Embryonic facial prominence (tissue), 1 donor: ENCODE measurements at regions not wholly inside any gene's neighbourhood (a gene's known extent, or its start where the extent isn't known, plus 50 kb on each side); places are given as distances from the start of the nearest gene placed in this dataset.

ENCODE experiments used
- DNase-seq: peaks from one replicate; pipeline ENCODE4 v3.0.0-alpha.2; 2016; ENCODE audit errors: extremely low spot score

DNA sequence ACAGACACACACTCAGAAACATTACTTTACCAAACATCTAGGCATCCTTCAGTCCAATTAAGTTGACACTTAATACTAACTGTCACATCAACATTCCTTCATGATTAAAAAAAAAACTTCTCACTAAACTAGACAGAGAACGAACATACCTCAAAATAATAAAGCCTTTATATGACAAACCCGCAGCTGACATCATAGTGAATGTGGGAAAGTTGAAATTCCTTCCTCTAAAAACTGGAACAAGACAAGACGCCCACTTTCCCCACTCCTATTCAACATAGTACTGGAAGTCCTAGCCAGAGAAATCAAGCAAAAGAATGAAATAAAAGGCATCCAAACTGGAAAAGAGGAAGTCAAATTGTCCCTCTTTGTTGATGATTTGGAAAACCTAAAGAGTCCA, 96.9 kb upstream of the PPP1R9A start:
- DNase-seq: no peak

DNA sequence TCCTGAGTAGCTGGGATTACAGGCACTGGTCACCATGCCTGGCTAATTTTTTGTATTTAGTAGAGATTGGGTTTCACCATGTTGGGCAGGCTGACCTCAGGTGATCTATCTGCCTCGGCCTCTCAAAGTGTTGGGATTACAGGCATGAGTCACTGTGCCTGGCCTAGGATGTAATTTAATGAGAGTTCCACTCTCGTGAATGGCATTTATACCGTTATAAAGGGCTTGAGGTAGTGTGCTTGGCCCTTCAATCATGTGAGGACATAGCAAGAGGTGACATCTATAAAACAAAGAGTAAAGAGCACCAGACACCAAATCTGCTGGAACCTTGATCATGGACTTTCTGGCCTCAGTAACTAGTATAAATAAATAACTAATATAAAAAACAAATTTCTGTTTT, 93.5 kb upstream of the PPP1R9A start:
- no peak for DNase-seq

DNA sequence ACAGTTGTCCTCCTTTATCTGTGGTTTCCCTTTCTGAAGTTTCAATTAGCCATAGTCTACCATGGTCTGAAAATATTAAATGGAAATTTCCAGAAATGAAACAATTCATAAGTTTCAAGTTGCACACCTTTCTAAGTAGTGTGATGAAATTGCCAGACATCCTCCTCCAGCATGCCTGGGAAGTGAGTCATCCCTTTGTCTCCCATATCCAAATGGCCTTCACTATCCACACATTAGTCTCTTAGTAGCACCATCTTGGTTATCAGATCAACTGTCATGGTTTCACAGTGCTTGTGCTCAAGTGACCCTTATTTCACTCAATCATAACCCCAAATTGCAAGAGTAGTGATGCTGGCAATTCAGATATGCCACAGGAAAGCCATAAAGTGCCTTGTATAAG, 83.4 kb upstream of the PPP1R9A start:
- no peak for DNase-seq

DNA sequence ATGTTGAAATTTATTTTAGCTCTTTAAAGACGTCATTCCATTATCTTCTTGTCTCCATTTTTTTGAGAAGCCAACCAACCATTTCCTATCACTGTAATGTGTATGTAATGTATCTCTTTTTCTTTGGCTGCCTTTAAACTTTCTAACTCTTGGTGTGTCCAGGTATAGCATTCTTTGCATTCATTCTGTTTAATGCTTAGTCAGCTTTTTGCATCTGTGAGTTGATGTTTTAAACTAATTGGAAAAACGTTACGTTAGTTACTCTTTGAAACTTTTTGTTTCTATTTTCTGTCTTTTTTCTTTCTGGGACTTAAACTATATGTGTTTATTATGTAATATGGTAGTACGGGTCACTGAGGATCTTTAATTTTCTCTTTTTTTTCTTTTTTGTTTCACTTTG, 77.4 kb upstream of the PPP1R9A start:
- no peak for DNase-seq

DNA sequence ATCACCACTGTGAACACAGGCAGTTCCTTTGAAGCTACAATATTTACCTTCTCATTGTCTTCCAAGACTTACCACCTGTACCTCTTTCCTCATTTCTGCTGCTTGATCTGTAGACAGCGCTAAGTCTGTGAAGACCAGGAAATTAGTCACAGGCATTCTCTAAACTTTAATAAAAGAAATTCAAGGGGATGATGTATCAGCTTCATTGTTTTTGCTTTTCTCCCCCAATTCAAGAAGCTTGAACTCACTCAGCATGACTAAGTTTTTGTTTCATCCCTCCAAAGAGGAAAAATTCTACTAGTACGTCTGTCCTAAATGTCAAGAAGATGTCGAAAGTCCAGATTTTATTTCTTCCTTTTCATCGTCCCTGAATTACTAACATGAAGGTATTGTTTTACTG, 75.3 kb upstream of the PPP1R9A start:
- no peak for DNase-seq

DNA sequence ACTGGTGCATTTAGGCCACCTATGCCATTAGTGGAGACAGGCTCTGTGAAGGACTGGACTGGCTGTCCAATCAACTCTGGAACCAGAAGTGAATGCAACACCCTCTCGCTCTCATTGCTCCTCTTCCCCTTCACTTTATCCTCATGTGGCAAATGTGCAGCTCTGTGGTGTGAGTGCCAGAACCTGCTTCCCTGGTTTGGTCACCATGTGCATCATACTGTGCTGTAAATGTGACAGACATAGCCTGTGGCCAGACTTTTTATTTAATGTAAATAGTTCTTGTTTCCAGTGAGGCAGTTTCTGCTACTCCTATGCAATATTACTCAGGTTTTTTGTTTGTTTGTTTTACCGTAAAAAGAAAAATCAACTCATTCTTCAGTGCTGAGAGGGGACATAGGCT, 73.0 kb upstream of the PPP1R9A start:
- DNase-seq: no peak

DNA sequence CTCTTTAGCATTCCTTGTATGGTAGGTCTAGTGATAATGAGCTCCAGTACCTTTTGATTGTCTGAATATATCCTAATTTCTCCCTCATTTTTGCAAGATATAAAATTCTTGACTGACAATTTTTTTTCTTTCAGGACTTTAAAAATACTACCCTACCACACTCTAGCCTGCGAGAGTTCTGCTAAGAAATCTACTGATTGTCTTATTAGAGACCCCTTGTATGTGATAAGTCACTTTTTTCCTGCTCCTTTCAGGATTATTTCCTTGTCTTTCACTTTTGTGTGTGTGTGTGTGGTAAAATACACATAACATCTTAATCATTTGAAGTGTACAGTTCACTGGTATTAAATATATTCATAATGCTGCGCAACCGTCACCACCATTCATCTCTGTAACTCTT, 68.7 kb upstream of the PPP1R9A start:
- DNase-seq: no peak

DNA sequence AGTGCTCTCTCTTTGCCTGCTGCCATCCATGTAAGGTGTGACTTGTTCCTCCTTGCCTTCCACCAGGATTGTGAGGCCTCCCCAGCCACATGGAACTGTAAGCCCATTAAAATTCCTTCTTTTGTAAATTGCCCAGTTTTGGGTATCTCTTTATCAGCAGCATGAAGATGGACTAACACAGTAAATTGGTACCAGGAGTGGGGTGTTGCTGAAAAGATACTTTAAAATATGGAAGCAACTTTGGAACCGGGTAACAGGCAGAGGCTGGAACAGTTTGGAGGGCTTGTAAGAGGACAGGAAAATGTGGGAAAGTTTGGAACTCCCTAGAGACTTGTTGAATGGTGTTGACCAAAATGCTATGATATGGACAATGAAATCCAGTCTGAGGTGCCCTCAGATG, 63.8 kb upstream of the PPP1R9A start:
- no peak for DNase-seq

DNA sequence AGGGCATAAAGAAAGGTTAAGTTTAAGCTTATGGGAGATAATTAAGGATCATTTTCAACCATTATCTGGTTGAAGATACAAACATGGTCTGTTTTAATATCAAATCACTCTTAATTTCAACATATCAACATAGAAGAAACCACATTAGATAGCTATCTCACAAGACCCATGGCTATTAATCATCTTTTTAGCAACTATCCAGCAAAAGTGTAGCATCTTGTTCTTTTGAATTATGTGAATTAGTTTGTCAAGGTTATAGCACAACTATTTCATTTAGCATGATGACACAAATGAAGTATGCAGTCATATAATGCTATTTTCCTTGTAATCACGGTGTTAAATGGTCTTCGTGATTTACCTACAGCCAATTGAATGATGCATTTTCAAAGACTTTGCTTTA, 58.9 kb upstream of the PPP1R9A start:
- no peak for DNase-seq

DNA sequence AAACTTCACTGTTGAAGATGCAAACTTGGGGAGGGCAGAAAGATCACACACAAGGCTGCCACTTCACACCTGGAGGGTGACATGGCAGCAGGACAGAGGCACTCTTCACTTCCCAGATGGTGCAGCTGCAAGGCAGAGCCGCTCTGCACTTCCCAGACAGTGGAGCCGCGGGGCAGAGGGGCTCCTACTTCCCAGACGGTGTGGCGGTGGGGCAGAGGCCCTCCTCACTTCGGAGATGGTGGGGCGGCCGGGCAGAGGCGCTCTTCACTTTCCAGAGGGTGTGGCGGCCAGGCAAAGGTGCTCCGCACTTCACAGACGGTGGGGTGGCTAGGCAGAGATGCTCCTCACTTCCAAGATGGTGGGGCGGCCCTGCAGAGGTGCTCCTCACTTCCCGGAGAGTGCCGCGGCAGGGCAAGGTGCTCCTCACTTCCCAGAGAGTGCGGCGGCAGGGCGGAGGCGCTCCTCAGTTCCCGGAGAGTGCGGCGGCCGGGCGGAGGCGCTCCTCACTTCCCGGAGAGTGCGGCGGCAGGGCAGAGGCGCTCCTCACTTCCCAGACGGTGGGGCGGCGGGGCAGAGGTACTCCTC, 58.3 kb upstream of the PPP1R9A start:
- DNase-seq: no peak

DNA sequence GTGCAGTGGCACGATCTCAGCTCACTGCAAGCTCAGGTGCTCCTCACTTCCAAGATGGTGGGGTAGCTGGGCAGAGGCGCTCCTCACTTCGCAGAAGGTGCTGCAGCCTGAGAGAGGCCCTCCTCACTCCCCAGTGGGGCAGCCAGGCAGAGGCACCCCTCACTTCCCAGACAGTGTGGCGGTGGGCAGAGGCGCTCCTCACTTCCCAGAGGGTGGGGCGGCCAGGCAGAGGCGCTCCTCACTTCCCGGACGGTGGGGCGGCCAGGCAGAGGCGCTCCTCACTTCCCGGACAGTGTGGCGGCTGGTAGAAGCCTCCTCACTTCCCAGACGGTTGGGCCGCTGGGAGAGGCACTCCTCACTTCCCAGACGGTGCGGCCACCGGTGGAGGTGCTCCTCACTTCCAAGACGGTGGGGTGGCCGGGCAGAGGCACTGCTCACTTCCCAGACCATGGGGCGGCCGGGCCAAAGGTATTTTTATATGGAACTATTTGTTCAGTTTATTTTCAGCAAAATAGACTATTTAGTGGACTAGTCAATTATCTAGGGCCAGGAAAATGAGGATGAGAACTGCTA, 57.7 kb upstream of the PPP1R9A start:
- no peak for DNase-seq

DNA sequence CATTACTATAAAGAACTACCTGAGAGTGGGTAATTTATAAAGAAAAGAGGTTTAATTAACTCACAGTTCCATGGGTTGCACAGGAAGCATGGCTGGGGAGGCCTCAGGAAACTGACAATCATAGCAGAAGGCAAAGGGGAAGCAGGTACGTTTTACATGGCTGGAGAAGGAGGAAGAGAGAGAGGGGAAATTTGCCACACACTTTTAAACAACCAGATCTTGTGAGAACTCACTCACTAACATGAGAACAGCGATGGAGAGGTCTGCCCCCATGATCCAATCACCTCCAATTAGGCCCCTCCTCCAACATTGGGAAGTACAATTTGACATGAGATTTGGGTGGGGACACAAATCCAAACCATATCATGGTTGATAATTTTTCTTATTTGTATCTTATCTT, 51.8 kb upstream of the PPP1R9A start:
- no peak for DNase-seq

DNA sequence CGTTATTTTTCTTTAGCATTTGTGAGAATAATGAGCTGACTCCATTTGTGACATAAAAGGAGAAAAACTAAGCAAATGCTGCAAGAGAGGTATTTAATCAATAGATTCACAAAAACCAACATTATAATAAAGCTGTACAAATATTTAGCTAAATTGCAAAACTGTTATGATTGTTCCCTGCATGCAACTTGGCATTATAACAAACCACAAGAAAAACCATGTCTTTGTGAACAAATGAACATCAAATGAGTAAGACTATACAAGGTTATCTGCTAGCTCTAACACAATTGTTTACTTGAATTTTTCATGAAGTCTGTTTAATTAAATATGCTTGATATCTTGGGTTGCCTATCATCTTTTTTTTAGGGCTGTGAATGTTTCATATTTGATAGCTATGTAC, 50.8 kb upstream of the PPP1R9A start:
- DNase-seq: no peak
